ENCODE measurements at regions not wholly inside any gene's neighbourhood (a gene's known extent, or its start where the extent isn't known, plus 50 kb on each side); places are given as distances from the start of the nearest gene placed in this dataset.

GRCh38 chr13:37382146-37382545 is 216.4 kb downstream of the POSTN start:
- no peak for TF ChIP-seq CTCF (IDR thresholded peaks at IDR 0.05; ENCODE audit: unreplicated experiment)
- Mint-ChIP-seq H3K36me3 (ENCODE audit: insufficient read depth, unreplicated experiment) (no peaks in the 10 kb centered on the region), H3K4me3 (ENCODE audit: unreplicated experiment) (no peak overlapping the region), H3K4me1 (ENCODE audit: insufficient read depth, unreplicated experiment) (no peaks in the 10 kb centered on the region), H3K27ac (ENCODE audit: low read depth, unreplicated experiment) (no peak overlapping the region), H3K27me3 (ENCODE audit: insufficient read depth, unreplicated experiment) (no peaks in the 10 kb centered on the region), H3K9me3 (ENCODE audit: unreplicated experiment) (no peaks in the 10 kb centered on the region)
- ChIA-PET POLR2A (no interaction called here), CTCF (no interaction called here)
- BruUV-seq (replicated peaks), result no TSS peak
- intact Hi-C loops (cut with micrococcal nuclease), result no loop called here
- no peak for DNase-seq (ENCODE audit: unreplicated experiment)

- intact Hi-C loops (cut with micrococcal nuclease), result no loop called here
- ChIA-PET POLR2A (no interaction called here), CTCF (no interaction called here)
- Mint-ChIP-seq H3K36me3 (ENCODE audit: insufficient read depth, unreplicated experiment) (no peaks in the 10 kb centered on the region), H3K9me3 (ENCODE audit: unreplicated experiment) (no peaks in the 10 kb centered on the region), H3K27me3 (ENCODE audit: insufficient read depth, unreplicated experiment) (no peaks in the 10 kb centered on the region), H3K4me3 (ENCODE audit: unreplicated experiment) (no peak overlapping the region), H3K4me1 (ENCODE audit: insufficient read depth, unreplicated experiment) (no peaks in the 10 kb centered on the region), H3K27ac (ENCODE audit: low read depth, unreplicated experiment) (no peak overlapping the region)
- TF ChIP-seq CTCF (IDR thresholded peaks at IDR 0.05; ENCODE audit: unreplicated experiment), result no peak
- DNase-seq (ENCODE audit: unreplicated experiment), result no peak
- no TSS peak for BruUV-seq (replicated peaks)
Measured at GRCh38 chr13:37381502-37381901, 217.1 kb downstream of the POSTN start.

- BruUV-seq (replicated peaks), result no TSS peak
- TF ChIP-seq CTCF (IDR thresholded peaks at IDR 0.05; ENCODE audit: unreplicated experiment), result no peak
- DNase-seq (ENCODE audit: unreplicated experiment), result no peak
- no peaks in the 10 kb centered on the region for H3K36me3 Mint-ChIP-seq (ENCODE audit: insufficient read depth, unreplicated experiment)
- no peaks in the 10 kb centered on the region for H3K9me3 Mint-ChIP-seq (ENCODE audit: unreplicated experiment)
- no peaks in the 10 kb centered on the region for H3K27me3 Mint-ChIP-seq (ENCODE audit: insufficient read depth, unreplicated experiment)
- H3K27ac Mint-ChIP-seq (ENCODE audit: low read depth, unreplicated experiment), result no peak overlapping the region
- intact Hi-C loops (cut with micrococcal nuclease), result no loop called here
- no peaks in the 10 kb centered on the region for H3K4me1 Mint-ChIP-seq (ENCODE audit: insufficient read depth, unreplicated experiment)
- CTCF ChIA-PET, result no interaction called here
- POLR2A ChIA-PET, result no interaction called here
- no peak overlapping the region for H3K4me3 Mint-ChIP-seq (ENCODE audit: unreplicated experiment)
Measured at GRCh38 chr13:37379841-37380240, 218.7 kb downstream of the POSTN start.

GRCh38 chr13:37375724-37376123 is 222.8 kb downstream of the POSTN start:
- no TSS peak for BruUV-seq (replicated peaks)
- Mint-ChIP-seq H3K27me3 (ENCODE audit: insufficient read depth, unreplicated experiment) (no peaks in the 10 kb centered on the region), H3K36me3 (ENCODE audit: insufficient read depth, unreplicated experiment) (no peaks in the 10 kb centered on the region), H3K9me3 (ENCODE audit: unreplicated experiment) (no peaks in the 10 kb centered on the region), H3K27ac (ENCODE audit: low read depth, unreplicated experiment) (no peak overlapping the region), H3K4me3 (ENCODE audit: unreplicated experiment) (no peak overlapping the region), H3K4me1 (ENCODE audit: insufficient read depth, unreplicated experiment) (no peaks in the 10 kb centered on the region)
- ChIA-PET CTCF (no interaction called here), POLR2A (no interaction called here)
- DNase-seq (ENCODE audit: unreplicated experiment), result peak; percentile 18
- no peak for TF ChIP-seq CTCF (IDR thresholded peaks at IDR 0.05; ENCODE audit: unreplicated experiment)
- intact Hi-C loops (cut with micrococcal nuclease), result no loop called here

All from MCF 10A (cell line).